ENCODE measurements at regions not wholly inside any gene's neighbourhood (a gene's known extent, or its start where the extent isn't known, plus 50 kb on each side); places are given as distances from the start of the nearest gene placed in this dataset.

DNA sequence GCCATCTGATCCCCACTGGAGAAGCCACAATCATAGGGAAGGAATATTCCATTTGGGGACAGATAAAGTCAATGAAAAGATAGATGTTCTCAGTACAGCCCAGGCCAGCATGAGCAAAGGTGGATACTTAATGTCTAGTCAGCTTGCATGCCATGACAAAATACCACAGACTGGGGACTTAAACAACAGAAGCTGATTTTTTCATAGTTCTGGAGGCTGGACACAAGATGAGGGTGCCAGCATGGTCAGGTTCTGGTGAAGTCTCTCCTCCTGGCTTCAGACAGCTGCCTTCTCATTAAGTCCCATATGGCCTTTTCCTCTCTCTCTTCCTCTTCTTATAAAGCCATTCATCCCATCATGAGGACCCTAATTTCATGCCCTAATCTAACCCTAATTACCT, 116.1 kb upstream of the CYP1B1 start:
- no peaks in the 10 kb centered on the region for H3K27me3 ChIP-seq (ENCODE audit: control insufficient read depth, insufficient read depth, low read length)
- no peak for DNase-seq
- H3K36me3 ChIP-seq (replicated peaks; ENCODE audit: control insufficient read depth, insufficient read depth, low read length) = no peaks in the 10 kb centered on the region
- no peak overlapping the region for H3K4me3 ChIP-seq (ENCODE audit: insufficient read depth, low read depth, low read length)

DNA sequence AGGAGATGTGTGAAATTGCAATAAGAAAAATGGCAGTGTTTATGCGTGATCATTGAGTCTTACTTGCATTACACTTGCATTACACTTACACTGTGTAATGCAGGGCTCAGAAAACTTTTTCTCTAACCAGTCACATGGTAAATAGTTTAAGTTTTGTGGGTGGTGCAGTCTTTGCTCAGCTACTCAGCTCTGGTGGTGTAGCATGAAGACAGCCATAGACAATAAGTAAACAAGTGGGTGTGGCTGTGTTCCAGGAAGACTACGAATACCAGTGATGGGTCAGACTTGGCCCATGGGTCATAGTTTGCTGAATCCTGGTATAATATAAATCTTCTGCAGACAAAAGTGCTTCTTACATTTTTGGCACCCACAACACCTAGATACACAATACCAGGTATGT, 115.6 kb upstream of the CYP1B1 start:
- no peaks in the 10 kb centered on the region for H3K27me3 ChIP-seq (ENCODE audit: control insufficient read depth, insufficient read depth, low read length)
- no peak for DNase-seq
- no peak overlapping the region for H3K4me3 ChIP-seq (ENCODE audit: insufficient read depth, low read depth, low read length)
- no peaks in the 10 kb centered on the region for H3K36me3 ChIP-seq (replicated peaks; ENCODE audit: control insufficient read depth, insufficient read depth, low read length)

DNA sequence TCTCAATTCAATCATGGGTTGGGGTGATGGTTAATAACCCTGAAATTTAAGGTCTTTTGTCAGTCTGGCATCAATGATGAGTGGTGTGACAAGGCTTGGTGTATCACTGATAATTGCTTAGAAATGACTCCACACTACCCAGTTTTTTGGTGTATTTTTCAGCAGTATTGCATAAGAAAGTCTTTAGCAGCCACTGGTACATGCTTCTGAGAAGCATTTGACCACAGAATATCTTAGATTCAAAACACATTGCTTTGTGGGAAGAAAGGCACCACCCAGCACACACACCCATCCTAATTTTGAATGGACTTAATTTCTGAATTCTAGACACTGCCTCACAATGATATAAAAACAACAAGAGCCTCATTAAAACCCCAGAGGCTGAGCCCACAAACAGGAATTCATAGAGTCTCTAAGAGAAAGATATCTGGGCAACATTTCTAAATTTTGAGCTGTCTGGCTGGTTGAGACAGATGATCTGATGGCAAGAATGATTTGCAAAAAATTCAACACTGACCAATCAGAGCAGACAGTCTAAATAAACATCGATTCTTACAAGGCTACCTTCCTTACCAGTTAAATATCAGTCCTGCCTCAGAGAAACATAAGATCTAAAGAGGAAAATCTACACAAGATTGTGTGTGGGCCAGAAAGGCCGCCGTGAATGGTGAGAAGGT, 114.7 kb upstream of the CYP1B1 start:
- Histone ChIP-seq H3K36me3 (replicated peaks; ENCODE audit: control insufficient read depth, insufficient read depth, low read length) (no peaks in the 10 kb centered on the region), H3K27me3 (ENCODE audit: control insufficient read depth, insufficient read depth, low read length) (no peaks in the 10 kb centered on the region), H3K4me3 (ENCODE audit: insufficient read depth, low read depth, low read length) (no peak overlapping the region)
- DNase-seq = no peak

DNA sequence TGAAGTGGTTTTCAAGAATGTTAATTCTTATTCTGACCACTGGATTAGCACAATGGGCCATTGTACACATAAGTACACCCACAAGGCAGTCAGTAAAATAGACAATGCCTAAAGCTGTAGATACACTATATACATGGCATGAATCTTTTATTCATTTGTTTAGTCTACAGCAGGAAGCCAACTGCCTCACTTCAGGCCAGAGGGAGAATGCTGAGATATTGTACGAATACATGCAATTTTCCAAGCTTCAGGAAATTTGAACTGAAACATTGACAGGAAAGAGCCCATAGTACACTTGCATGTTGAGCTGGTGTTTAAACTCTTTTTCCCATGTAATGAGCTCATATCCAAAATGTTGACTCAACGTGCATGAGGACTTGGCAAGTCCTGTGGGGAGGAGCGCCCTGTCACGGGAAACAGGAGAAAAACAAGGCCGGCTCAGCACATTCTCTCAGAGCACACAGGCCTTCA, 111.6 kb upstream of the CYP1B1 start:
- H3K36me3 ChIP-seq (replicated peaks; ENCODE audit: control insufficient read depth, insufficient read depth, low read length) = no peaks in the 10 kb centered on the region
- H3K4me3 ChIP-seq (ENCODE audit: insufficient read depth, low read depth, low read length) = no peak overlapping the region
- no peak for DNase-seq
- H3K27me3 ChIP-seq (ENCODE audit: control insufficient read depth, insufficient read depth, low read length) = no peaks in the 10 kb centered on the region

DNA sequence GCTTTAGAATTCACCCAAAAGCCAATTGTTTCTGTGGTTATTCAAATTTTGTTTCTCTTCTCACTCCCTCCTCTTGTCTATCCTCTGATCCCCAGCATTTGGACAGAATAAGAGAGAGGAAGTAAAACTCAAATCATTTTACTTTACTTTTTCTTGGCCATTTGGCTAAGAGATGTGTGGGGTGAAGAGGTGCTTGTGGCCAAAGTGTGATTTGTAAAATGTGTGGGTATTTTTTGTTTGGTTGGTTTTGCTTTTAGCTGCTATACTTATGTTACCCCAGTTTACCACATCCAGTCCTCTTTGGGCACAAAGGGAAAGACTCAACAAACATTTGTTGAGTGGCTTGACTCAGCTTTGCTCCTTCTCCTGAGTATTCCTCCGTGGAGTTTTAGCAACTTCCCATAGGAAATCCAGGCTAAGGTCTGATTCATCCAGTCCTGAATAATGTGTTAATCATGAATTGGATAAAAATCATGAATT, 109.1 kb upstream of the CYP1B1 start:
- Histone ChIP-seq H3K36me3 (replicated peaks; ENCODE audit: control insufficient read depth, insufficient read depth, low read length) (no peaks in the 10 kb centered on the region), H3K4me3 (ENCODE audit: insufficient read depth, low read depth, low read length) (no peak overlapping the region), H3K27me3 (ENCODE audit: control insufficient read depth, insufficient read depth, low read length) (no peaks in the 10 kb centered on the region)
- no peak for DNase-seq

DNA sequence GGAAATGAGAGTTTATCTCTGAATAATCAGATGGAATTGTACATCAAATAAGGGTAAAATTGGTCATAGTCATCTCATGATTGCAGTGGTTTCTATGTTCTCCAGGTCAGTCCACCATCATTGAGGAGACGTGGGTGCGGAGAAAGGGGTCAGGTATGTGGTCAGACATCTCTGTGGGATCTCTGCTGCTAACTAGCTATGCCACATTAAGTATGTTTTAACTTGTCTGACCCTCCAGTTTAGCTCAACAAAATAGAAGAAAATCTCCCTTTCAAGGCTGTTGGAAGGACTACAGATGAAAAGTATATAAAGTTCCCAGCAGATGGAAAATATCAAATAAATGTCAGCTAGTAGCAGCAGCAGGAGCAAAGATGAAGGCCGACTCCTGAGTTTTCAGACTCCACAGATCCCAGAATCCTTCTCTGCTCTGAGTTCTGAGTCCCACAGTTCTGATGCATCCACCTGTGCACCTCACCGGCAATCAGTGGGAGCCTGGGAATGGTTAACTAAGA, 106.6 kb upstream of the CYP1B1 start:
- Histone ChIP-seq H3K4me3 (ENCODE audit: insufficient read depth, low read depth, low read length) (no peak overlapping the region), H3K27me3 (ENCODE audit: control insufficient read depth, insufficient read depth, low read length) (no peaks in the 10 kb centered on the region), H3K36me3 (replicated peaks; ENCODE audit: control insufficient read depth, insufficient read depth, low read length) (no peaks in the 10 kb centered on the region)
- DNase-seq = no peak

DNA sequence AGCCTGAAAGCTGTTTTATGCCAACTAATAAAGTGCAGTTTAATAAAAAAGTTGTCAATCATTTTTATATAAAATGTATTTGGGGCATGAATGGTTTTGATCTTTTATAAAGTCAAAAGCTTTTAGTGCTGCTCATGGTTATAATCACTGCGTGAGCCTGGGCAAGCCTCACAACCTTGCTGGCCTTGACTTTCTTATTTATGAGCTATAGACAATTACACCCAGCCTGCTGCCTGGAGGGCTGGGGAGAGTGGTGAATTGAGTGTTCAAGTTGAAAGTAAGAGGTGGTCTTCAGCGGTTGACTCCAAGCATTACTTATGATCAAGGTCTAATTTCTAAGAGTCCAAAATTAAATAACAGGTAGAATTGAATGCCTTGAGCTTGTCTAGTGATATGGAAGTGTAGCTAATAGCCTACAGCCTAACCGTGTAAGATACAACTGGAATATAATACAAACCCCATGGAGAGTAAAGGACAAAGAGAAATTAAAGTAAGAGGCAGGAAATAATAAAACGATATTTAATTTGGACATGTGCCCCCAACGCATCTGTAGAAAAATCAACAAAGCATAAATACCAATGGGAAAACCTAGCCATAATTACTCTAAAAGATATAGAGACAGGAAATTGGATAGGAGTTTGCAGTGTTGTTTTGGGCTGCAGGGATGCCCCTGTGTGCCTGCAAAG, 106.0 kb upstream of the CYP1B1 start:
- Histone ChIP-seq H3K36me3 (replicated peaks; ENCODE audit: control insufficient read depth, insufficient read depth, low read length) (no peaks in the 10 kb centered on the region), H3K4me3 (ENCODE audit: insufficient read depth, low read depth, low read length) (no peak overlapping the region), H3K27me3 (ENCODE audit: control insufficient read depth, insufficient read depth, low read length) (no peaks in the 10 kb centered on the region)
- no peak for DNase-seq

DNA sequence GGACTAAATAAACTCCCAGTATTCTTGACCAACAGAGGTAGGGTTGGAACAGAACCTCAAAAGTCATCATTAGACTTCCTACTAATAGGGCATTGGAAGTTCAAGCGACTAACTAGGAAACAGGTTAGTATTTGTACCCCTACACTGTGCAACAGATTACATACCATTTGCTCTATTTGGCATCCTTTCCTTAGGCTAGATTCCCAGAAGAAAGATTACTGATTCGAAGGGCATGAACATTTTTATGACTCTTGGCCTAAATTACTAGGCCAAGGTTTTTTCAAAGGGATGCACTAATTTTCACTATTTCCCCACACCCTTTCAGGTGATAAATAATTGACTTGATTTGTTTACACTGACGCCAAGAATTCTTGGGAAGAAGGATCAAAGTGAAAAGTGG, 104.8 kb upstream of the CYP1B1 start:
- Histone ChIP-seq H3K27me3 (ENCODE audit: control insufficient read depth, insufficient read depth, low read length) (no peaks in the 10 kb centered on the region), H3K36me3 (replicated peaks; ENCODE audit: control insufficient read depth, insufficient read depth, low read length) (no peaks in the 10 kb centered on the region), H3K4me3 (ENCODE audit: insufficient read depth, low read depth, low read length) (no peak overlapping the region)
- no peak for DNase-seq

DNA sequence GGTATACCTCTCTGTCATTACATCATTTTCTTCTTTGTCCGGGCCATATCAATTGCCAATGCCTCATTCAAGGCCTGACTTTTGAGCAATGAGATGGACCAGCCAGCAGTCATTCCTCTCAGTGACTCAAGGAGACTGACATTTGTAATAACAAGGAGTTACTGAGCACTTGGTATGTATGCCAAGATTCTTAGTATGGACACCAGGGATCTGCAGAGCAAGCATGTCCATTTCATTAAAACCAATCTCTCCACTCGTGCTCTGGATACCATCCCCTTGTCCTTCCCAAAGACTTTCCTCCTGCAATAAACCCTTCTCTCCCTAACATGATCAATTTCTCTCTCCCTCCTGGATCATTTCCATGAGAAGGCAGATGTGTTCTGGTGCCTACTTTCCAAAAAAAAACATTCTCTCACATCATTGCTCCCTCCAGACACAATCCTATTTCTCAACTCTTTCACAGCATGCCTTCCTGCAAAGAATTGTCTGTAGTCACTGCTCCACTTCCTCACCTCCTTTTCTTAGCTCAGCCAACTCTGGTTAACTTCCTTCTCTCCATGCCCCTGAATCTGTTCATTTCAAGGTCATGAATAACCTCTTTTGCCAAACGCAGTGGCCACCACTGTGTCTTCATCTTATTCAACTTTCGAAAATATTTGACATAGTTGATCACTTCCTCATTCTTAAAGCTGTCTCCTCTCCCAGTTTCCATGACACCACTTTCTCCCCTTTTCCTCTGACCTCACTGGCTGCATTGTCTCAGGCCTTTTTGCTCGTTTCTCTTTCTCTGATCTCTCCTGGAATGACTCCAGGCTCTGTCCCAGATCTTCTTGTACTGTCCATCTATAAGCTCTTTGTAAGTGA, 102.8 kb upstream of the CYP1B1 start:
- no peak overlapping the region for H3K4me3 ChIP-seq (ENCODE audit: insufficient read depth, low read depth, low read length)
- no peaks in the 10 kb centered on the region for H3K27me3 ChIP-seq (ENCODE audit: control insufficient read depth, insufficient read depth, low read length)
- H3K36me3 ChIP-seq (replicated peaks; ENCODE audit: control insufficient read depth, insufficient read depth, low read length) = no peaks in the 10 kb centered on the region
- no peak for DNase-seq

DNA sequence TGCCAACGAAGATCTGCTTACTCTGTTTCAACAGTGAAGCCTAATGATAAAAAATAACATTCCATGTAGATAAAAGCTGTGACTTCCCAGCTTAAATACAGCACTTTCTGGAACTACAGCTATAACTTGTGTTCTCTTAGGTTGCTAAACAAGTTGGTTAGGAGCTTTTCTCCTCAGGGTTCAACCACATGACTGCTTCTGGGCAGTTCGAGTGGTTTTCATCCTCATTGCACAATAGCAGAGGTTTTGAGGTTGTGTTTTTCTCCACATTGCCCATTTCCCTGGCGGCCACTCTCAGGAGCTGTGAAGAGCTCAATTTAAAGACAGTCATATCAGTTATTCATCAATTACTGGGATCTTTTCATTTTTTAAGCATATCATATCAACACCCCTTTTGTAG, 102.2 kb upstream of the CYP1B1 start:
- Histone ChIP-seq H3K27me3 (ENCODE audit: control insufficient read depth, insufficient read depth, low read length) (no peaks in the 10 kb centered on the region), H3K4me3 (ENCODE audit: insufficient read depth, low read depth, low read length) (no peak overlapping the region), H3K36me3 (replicated peaks; ENCODE audit: control insufficient read depth, insufficient read depth, low read length) (no peaks in the 10 kb centered on the region)
- DNase-seq = no peak

DNA sequence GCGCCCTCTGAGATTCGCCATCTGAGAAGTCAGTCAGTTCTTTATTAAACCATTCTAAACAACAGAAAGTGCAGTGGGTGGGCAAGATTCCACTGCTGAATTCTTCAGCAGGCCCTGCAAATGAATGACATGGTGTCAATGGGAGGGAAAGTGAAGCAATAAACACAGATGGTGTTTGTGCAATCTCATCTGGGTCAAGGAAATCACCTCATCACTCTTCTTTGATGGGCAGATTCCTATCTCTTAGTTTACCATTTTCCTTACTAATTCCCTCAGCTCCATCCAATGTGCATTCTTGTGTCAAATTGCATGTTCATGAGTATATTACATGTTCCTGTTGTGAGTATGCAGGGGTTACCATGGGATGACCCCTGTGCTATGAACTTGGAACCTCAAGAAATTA, 100.7 kb upstream of the CYP1B1 start:
- H3K27me3 ChIP-seq (ENCODE audit: control insufficient read depth, insufficient read depth, low read length) = no peaks in the 10 kb centered on the region
- no peak for DNase-seq
- no peaks in the 10 kb centered on the region for H3K36me3 ChIP-seq (replicated peaks; ENCODE audit: control insufficient read depth, insufficient read depth, low read length)
- H3K4me3 ChIP-seq (ENCODE audit: insufficient read depth, low read depth, low read length) = no peak overlapping the region

DNA sequence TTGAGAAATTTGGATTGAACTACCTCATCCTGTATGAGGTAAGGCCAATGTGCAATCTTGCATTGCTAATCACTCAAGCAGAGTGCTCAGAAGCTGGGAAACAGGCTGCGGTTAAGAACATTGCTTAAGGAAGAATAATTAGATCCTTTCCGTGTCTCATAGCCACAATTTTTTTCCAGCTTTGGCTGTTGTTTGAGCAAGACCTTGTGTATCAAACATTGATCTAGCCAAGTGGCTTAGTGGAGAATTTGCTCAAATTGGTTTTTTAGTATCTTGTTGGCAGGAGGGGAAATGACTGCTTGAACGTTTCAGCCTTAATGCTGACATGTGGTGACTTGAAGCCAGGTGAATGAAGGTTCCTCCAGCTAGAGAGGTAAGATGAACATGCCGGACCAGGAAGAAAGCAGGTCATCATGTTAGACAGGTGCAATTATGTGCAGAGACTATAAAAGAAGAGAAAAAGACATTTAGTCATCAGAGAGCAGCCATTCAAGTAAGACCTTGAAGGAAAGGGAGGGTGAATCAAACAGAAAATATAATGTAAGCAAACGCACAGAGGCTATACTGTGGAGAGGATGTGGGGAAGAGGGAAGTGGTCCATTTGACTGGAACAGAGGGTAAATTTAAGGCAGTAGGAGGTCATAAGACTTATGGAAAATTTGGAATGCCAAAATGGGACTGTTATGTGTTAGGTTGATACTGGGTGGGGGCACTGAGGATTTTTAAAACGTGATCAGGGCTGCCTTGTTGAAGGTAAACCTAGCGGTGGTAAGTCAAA, 98.9 kb upstream of the CYP1B1 start:
- no peaks in the 10 kb centered on the region for H3K36me3 ChIP-seq (replicated peaks; ENCODE audit: control insufficient read depth, insufficient read depth, low read length)
- DNase-seq = no peak
- no peak overlapping the region for H3K4me3 ChIP-seq (ENCODE audit: insufficient read depth, low read depth, low read length)
- no peaks in the 10 kb centered on the region for H3K27me3 ChIP-seq (ENCODE audit: control insufficient read depth, insufficient read depth, low read length)

DNA sequence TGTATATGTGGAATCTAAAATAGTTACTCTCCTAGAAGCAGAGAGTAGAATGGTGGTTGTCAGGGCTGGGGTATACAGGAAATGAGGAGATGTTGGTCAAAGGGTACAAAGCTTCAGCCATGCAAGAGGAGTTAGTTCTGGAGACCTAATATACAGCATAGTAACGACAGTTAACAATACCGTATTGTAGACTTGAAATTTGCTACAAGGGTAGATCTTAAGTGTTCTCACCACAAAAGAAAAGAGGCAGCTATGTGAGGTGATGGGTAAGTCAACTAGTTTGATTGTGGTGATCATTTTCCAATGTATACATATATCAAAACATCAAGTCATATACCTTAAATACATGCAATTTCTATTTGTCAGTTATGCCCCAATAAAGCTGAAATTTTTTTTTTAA, 98.2 kb upstream of the CYP1B1 start:
- no peak overlapping the region for H3K4me3 ChIP-seq (ENCODE audit: insufficient read depth, low read depth, low read length)
- H3K27me3 ChIP-seq (ENCODE audit: control insufficient read depth, insufficient read depth, low read length) = no peaks in the 10 kb centered on the region
- H3K36me3 ChIP-seq (replicated peaks; ENCODE audit: control insufficient read depth, insufficient read depth, low read length) = no peaks in the 10 kb centered on the region
- DNase-seq = no peak

DNA sequence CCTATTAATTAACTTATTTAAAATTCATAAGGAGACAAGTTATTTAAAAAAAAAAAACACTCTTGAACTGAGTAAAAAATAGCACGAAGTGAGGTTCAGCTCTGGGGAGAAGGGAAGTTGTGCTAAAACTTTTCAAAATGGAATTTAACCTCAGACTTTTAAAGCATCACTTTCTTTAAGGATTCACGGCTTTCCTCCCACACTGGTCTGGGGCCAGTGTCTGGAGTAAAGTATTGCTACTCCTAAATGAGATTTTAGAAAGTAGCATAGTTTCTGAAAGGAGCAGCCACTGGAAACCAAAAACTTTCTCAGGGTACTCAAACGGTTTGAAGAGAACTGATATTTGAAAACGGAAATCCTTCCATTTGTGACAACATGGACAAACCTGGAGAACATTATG, 97.7 kb upstream of the CYP1B1 start:
- H3K4me3 ChIP-seq (ENCODE audit: insufficient read depth, low read depth, low read length) = no peak overlapping the region
- DNase-seq = no peak
- H3K27me3 ChIP-seq (ENCODE audit: control insufficient read depth, insufficient read depth, low read length) = no peaks in the 10 kb centered on the region
- H3K36me3 ChIP-seq (replicated peaks; ENCODE audit: control insufficient read depth, insufficient read depth, low read length) = no peaks in the 10 kb centered on the region

Measured in H7 (cell line).